ENCODE measurements at regions not wholly inside any gene's neighbourhood (a gene's known extent, or its start where the extent isn't known, plus 50 kb on each side); places are given as distances from the start of the nearest gene placed in this dataset.

DNA sequence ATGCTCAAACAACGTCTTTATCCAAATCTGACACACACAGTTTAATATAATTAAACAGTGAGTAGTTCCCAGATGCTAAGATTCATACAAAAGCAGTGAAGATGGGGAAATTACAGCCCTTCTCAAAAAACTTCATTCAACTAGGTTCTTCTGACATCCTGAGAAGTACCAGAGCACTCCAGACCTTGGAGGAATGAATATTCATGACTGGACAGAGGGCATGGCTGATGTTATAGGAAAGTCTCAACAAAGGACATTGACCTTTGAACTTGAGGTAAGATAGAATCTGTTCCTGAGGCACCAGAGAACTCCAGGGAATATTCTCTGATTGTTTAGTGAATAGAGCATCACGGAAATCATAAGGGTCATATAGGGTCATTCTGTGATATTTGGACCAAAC is 106.4 kb upstream of the SLC5A12 start:
- no peak for TF ChIP-seq POLR2AphosphoS5 (IDR thresholded peaks at IDR 0.05; ENCODE audit: low read depth, low read length)
- TF ChIP-seq, protein P1, sequence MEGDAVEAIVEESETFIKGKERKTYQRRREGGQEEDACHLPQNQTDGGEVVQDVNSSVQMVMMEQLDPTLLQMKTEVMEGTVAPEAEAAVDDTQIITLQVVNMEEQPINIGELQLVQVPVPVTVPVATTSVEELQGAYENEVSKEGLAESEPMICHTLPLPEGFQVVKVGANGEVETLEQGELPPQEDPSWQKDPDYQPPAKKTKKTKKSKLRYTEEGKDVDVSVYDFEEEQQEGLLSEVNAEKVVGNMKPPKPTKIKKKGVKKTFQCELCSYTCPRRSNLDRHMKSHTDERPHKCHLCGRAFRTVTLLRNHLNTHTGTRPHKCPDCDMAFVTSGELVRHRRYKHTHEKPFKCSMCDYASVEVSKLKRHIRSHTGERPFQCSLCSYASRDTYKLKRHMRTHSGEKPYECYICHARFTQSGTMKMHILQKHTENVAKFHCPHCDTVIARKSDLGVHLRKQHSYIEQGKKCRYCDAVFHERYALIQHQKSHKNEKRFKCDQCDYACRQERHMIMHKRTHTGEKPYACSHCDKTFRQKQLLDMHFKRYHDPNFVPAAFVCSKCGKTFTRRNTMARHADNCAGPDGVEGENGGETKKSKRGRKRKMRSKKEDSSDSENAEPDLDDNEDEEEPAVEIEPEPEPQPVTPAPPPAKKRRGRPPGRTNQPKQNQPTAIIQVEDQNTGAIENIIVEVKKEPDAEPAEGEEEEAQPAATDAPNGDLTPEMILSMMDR (IDR thresholded peaks at IDR 0.05): no peak
- TF ChIP-seq, protein P2, sequence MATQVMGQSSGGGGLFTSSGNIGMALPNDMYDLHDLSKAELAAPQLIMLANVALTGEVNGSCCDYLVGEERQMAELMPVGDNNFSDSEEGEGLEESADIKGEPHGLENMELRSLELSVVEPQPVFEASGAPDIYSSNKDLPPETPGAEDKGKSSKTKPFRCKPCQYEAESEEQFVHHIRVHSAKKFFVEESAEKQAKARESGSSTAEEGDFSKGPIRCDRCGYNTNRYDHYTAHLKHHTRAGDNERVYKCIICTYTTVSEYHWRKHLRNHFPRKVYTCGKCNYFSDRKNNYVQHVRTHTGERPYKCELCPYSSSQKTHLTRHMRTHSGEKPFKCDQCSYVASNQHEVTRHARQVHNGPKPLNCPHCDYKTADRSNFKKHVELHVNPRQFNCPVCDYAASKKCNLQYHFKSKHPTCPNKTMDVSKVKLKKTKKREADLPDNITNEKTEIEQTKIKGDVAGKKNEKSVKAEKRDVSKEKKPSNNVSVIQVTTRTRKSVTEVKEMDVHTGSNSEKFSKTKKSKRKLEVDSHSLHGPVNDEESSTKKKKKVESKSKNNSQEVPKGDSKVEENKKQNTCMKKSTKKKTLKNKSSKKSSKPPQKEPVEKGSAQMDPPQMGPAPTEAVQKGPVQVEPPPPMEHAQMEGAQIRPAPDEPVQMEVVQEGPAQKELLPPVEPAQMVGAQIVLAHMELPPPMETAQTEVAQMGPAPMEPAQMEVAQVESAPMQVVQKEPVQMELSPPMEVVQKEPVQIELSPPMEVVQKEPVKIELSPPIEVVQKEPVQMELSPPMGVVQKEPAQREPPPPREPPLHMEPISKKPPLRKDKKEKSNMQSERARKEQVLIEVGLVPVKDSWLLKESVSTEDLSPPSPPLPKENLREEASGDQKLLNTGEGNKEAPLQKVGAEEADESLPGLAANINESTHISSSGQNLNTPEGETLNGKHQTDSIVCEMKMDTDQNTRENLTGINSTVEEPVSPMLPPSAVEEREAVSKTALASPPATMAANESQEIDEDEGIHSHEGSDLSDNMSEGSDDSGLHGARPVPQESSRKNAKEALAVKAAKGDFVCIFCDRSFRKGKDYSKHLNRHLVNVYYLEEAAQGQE (IDR thresholded peaks at IDR 0.05; ENCODE audit: insufficient read depth in 1 of 2, low read depth in 2 of 2, low read length in 1 of 2): no peak

Data from Panc1 (cell line).